Suprapubic skin (tissue), 4 donors: ENCODE measurements at regions not wholly inside any gene's neighbourhood (a gene's known extent, or its start where the extent isn't known, plus 50 kb on each side); places are given as distances from the start of the nearest gene placed in this dataset.

Experiments used
- DNase-seq, 2 donors: peaks; one replicate each; pipeline ENCODE4 v3.0.0-alpha.2; 2019; ENCODE audit warnings: low spot score in 2 of 2
- H3K27ac ChIP-seq: fragments of 200-600 bp; sonication (generic); one replicate; pipeline ENCODE4 v1.5.1; 2019
- H3K27me3 ChIP-seq: fragments of 200-600 bp; sonication (generic); one replicate; pipeline ENCODE4 v1.5.1; 2019
- H3K36me3 ChIP-seq: fragments of 200-600 bp; sonication (generic); one replicate; pipeline ENCODE4 v1.5.1; 2019
- H3K4me1 ChIP-seq: fragments of 200-600 bp; sonication (generic); one replicate; pipeline ENCODE4 v1.5.1; 2019
- H3K4me3 ChIP-seq: fragments of 200-600 bp; sonication (generic); one replicate; pipeline ENCODE4 v1.5.1; 2019; ENCODE audit warnings: mild to moderate bottlenecking
- H3K9me3 ChIP-seq: fragments of 200-600 bp; sonication (generic); one replicate; pipeline ENCODE4 v1.5.1; 2019
- EP300 ChIP-seq: sonication (generic); formaldehyde crosslinking; IDR thresholded peaks from one replicate; pipeline ENCODE4 v1.6.1; 2017; ENCODE audit warnings: antibody characterized with exemption
- POLR2A ChIP-seq, 2 donors: fragments of 450-650 bp; IDR thresholded peaks; one replicate each; pipeline ENCODE4 v1.6.1; 2017; ENCODE audit warnings: antibody characterized with exemption in 2 of 2, mild to moderate bottlenecking in 2 of 2, moderate library complexity in 2 of 2
- POLR2AphosphoS5 ChIP-seq, 3 donors: sonication (generic); formaldehyde crosslinking; IDR thresholded peaks; one replicate each; pipeline ENCODE4 v1.6.1; 2017; ENCODE audit warnings: antibody characterized with exemption in 3 of 3
- WGBS: methylation state at CpG from one replicate; pipeline ENCODE4 v1.1.5; 2018; 5-methylcytosine and 5-hydroxymethylcytosine counted together
- TF ChIP-seq, protein P1 (sequence below), 2 donors: fragments of 200-600 bp in 1 of 2; fragments of 450-650 bp in 1 of 2; sonication (generic) in 1 of 2; IDR thresholded peaks; one replicate each; pipeline ENCODE4 v1.5.1; 2016 to 2019; ENCODE audit warnings: antibody characterized with exemption in 2 of 2, mild to moderate bottlenecking in 1 of 2, moderate library complexity in 1 of 2

DNA sequence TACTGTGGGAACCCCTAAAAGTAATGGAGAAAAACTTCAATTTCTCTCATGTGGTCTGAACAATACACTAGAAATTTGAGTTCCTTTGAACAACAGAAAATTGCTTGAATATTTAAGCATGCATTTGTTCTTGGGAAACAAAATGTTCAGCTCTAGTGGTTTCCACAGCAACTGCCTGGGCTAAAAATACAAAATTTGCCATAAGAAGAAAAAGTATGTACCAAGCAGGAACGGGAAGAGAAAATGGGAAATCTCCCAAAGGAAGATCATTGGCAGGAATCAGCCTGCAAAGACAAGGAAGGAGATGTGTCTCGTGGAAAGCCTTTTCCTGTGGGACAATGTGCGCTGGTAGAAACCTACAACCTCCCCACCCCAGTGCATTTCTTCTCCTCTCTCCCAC lies 119.0 kb upstream of the DPT start:
- H3K4me3 ChIP-seq: no peak overlapping the region
- H3K36me3 ChIP-seq: no peaks in the 10 kb centered on the region
- no peak overlapping the region for H3K27ac ChIP-seq
- no peak for DNase-seq
- TF ChIP-seq, protein P1, sequence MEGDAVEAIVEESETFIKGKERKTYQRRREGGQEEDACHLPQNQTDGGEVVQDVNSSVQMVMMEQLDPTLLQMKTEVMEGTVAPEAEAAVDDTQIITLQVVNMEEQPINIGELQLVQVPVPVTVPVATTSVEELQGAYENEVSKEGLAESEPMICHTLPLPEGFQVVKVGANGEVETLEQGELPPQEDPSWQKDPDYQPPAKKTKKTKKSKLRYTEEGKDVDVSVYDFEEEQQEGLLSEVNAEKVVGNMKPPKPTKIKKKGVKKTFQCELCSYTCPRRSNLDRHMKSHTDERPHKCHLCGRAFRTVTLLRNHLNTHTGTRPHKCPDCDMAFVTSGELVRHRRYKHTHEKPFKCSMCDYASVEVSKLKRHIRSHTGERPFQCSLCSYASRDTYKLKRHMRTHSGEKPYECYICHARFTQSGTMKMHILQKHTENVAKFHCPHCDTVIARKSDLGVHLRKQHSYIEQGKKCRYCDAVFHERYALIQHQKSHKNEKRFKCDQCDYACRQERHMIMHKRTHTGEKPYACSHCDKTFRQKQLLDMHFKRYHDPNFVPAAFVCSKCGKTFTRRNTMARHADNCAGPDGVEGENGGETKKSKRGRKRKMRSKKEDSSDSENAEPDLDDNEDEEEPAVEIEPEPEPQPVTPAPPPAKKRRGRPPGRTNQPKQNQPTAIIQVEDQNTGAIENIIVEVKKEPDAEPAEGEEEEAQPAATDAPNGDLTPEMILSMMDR (IDR thresholded peaks at IDR 0.05): no peak
- TF ChIP-seq POLR2A (IDR thresholded peaks at IDR 0.05) (no peak), POLR2AphosphoS5 (IDR thresholded peaks at IDR 0.05) (no peak), EP300 (no peak)
- no peaks in the 10 kb centered on the region for H3K9me3 ChIP-seq
- no peaks in the 10 kb centered on the region for H3K27me3 ChIP-seq
- H3K4me1 ChIP-seq: peaks cover 3% of the 10 kb centered on the region
- WGBS: 40% methylated on average over 3 of the region's 3 CpGs

- H3K36me3 ChIP-seq: no peaks in the 10 kb centered on the region
- H3K27ac ChIP-seq: no peak overlapping the region
- H3K4me3 ChIP-seq: no peak overlapping the region
- no peaks in the 10 kb centered on the region for H3K9me3 ChIP-seq
- no peaks in the 10 kb centered on the region for H3K4me1 ChIP-seq
- no peaks in the 10 kb centered on the region for H3K27me3 ChIP-seq
- TF ChIP-seq POLR2A (IDR thresholded peaks at IDR 0.05): no peak
- TF ChIP-seq POLR2AphosphoS5 (IDR thresholded peaks at IDR 0.05): no peak
- TF ChIP-seq EP300: no peak
- TF ChIP-seq, protein P1 (IDR thresholded peaks at IDR 0.05): no peak
- DNase-seq: no peak
These were observed 132.5 kb upstream of the DPT start for GRCh38 chr1:168861421-168862004.

GRCh38 chr1:168863772-168864171 lies 134.8 kb upstream of the DPT start:
- Histone ChIP-seq H3K4me1 (no peaks in the 10 kb centered on the region), H3K36me3 (no peaks in the 10 kb centered on the region), H3K27ac (no peak overlapping the region), H3K4me3 (no peak overlapping the region), H3K27me3 (no peaks in the 10 kb centered on the region), H3K9me3 (no peaks in the 10 kb centered on the region)
- no peak for TF ChIP-seq POLR2AphosphoS5 (IDR thresholded peaks at IDR 0.05)
- no peak for DNase-seq
- WGBS: 35% methylated on average over 5 of the region's 5 CpGs

DNA sequence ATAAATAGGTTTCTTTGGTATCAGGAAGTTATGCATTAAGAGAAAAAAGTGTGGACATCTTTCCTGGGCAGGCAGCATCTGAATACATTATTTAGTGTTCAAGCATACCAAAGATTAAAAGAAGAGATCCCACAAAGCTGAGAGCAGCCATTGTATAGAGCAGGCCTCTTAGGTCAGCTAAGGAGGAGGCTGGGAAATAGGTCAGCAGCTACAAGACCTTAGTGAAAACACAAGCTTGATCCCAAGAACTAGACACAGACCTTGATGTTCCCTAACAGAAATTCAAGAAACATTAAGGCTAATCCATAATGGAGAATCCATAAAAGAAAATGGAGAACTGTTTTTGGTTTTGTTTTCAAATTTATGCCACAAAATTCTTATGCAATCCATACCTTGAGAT lies 135.3 kb upstream of the DPT start:
- H3K27me3 ChIP-seq: no peaks in the 10 kb centered on the region
- no peak overlapping the region for H3K4me3 ChIP-seq
- no peaks in the 10 kb centered on the region for H3K36me3 ChIP-seq
- TF ChIP-seq EP300 (no peak), POLR2AphosphoS5 (IDR thresholded peaks at IDR 0.05) (no peak), POLR2A (IDR thresholded peaks at IDR 0.05) (no peak)
- TF ChIP-seq, protein P1 (IDR thresholded peaks at IDR 0.05): no peak
- H3K4me1 ChIP-seq: no peaks in the 10 kb centered on the region
- H3K27ac ChIP-seq: no peak overlapping the region
- no peak for DNase-seq
- no peaks in the 10 kb centered on the region for H3K9me3 ChIP-seq

GRCh38 chr1:168865850-168866620 lies 137.0 kb upstream of the DPT start:
- 86% methylated on average over 4 of the region's 4 CpGs for WGBS
- Histone ChIP-seq H3K4me3 (no peak overlapping the region), H3K36me3 (no peaks in the 10 kb centered on the region), H3K4me1 (no peaks in the 10 kb centered on the region), H3K27ac (no peak overlapping the region), H3K9me3 (no peaks in the 10 kb centered on the region), H3K27me3 (no peaks in the 10 kb centered on the region)
- DNase-seq: no peak
- no peak for TF ChIP-seq POLR2AphosphoS5 (IDR thresholded peaks at IDR 0.05)
- TF ChIP-seq, protein P1 (IDR thresholded peaks at IDR 0.05): no peak
- TF ChIP-seq POLR2A (IDR thresholded peaks at IDR 0.05): no peak
- no peak for TF ChIP-seq EP300
